ENCODE measurements at regions not wholly inside any gene's neighbourhood (a gene's known extent, or its start where the extent isn't known, plus 50 kb on each side); places are given as distances from the start of the nearest gene placed in this dataset.
"Not testable (repeated sequence)": the region's sequence is repeated elsewhere in the genome, so short reads cannot be mapped to it uniquely, and the experiment has no call there.

GRCh38 chr2:57698935-57699449 is 347.6 kb upstream of the VRK2 start:
- BruUV-seq (replicated peaks): no TSS peak
- Mint-ChIP-seq H3K9me3 (ENCODE audit: unreplicated experiment) (no peaks in the 10 kb centered on the region), H3K27ac (ENCODE audit: unreplicated experiment) (no peak overlapping the region), H3K4me1 (ENCODE audit: low read depth, unreplicated experiment) (peaks cover 16% of the 10 kb centered on the region), H3K27me3 (ENCODE audit: insufficient read depth, unreplicated experiment) (peaks cover under 1% of the 10 kb centered on the region), H3K36me3 (ENCODE audit: insufficient read depth, unreplicated experiment) (no peaks in the 10 kb centered on the region), H3K4me3 (ENCODE audit: unreplicated experiment) (no peak overlapping the region)
- no peak for TF ChIP-seq CTCF (IDR thresholded peaks at IDR 0.05; ENCODE audit: insufficient read depth in 1 of 2, low read depth in 1 of 2, low read length in 1 of 2, severe bottlenecking in 1 of 2, unreplicated experiment in 1 of 2)
- H3K4me3 ChIP-seq (ENCODE audit: low read depth, low read length): no peak overlapping the region
- no peaks in the 10 kb centered on the region for H3K36me3 ChIP-seq (ENCODE audit: control insufficient read depth, insufficient read depth, low read length)
- peaks cover 5% of the 10 kb centered on the region; the same call in 1 of the 2 replicates for H3K4me1 ChIP-seq
- CTCF ChIA-PET: no interaction called here
- no peaks in the 10 kb centered on the region for H3K9me3 ChIP-seq
- no peaks in the 10 kb centered on the region for H3K27me3 ChIP-seq (replicated peaks; ENCODE audit: control insufficient read depth, insufficient read depth, low read length)
- no peak for DNase-seq
- POLR2A ChIA-PET: no interaction called here
- intact Hi-C loops (cut with micrococcal nuclease; ENCODE audit: unreplicated experiment): no loop called here

DNA sequence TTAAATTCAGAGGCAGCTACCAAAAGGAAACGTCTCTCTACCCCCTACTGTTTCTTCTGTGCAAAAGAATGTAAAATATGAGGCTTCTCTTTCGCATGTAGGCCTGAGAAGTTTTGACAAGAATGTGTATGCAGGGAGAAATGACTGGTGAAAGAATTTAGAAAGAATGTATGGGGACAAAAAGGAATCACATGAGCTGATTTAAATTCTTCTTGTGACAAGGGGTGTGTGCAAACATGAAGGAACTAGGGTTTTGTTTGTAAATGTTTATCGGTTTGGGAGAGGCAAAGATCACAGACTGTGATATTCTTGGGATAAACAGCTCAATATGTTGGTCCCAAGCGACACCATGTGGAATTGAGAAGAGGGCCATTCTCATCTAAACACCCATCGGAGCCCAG is 345.2 kb upstream of the VRK2 start:
- no peaks in the 10 kb centered on the region for H3K9me3 Mint-ChIP-seq (ENCODE audit: unreplicated experiment)
- POLR2A ChIA-PET: no interaction called here
- no TSS peak for BruUV-seq (replicated peaks)
- no peaks in the 10 kb centered on the region for H3K27me3 ChIP-seq (replicated peaks; ENCODE audit: control insufficient read depth, insufficient read depth, low read length)
- TF ChIP-seq CTCF (IDR thresholded peaks at IDR 0.05; ENCODE audit: insufficient read depth in 1 of 2, low read depth in 1 of 2, low read length in 1 of 2, severe bottlenecking in 1 of 2, unreplicated experiment in 1 of 2): no peak
- no peak overlapping the region for H3K4me3 Mint-ChIP-seq (ENCODE audit: unreplicated experiment)
- peaks cover 16% of the 10 kb centered on the region for H3K4me1 Mint-ChIP-seq (ENCODE audit: low read depth, unreplicated experiment)
- peak in 1 of 2 experiments; percentile 25 for DNase-seq
- peaks cover 5% of the 10 kb centered on the region; the same call in 1 of the 2 replicates for H3K4me1 ChIP-seq
- no peaks in the 10 kb centered on the region for H3K36me3 Mint-ChIP-seq (ENCODE audit: insufficient read depth, unreplicated experiment)
- H3K27ac Mint-ChIP-seq (ENCODE audit: unreplicated experiment): peak overlapping the region; percentile 77
- no peak overlapping the region for H3K4me3 ChIP-seq (ENCODE audit: low read depth, low read length)
- no peaks in the 10 kb centered on the region for H3K9me3 ChIP-seq
- CTCF ChIA-PET: interaction anchor here (0.6 to 1.4 kb wide), 4 partner anchors 19 to 1624 kb away, joined by 3 to 8 read pairs (median 4); no protein-coding TSS in a partner anchor
- intact Hi-C loops (cut with micrococcal nuclease; ENCODE audit: unreplicated experiment): loop anchor here (1.0 kb wide), 2 partner anchors 152 to 172 kb away; no protein-coding TSS in a partner anchor
- H3K27me3 Mint-ChIP-seq (ENCODE audit: insufficient read depth, unreplicated experiment): no peaks in the 10 kb centered on the region
- H3K36me3 ChIP-seq (ENCODE audit: control insufficient read depth, insufficient read depth, low read length): no peaks in the 10 kb centered on the region

- Histone ChIP-seq H3K4me1 (peaks cover 5% of the 10 kb centered on the region; the same call in 1 of the 2 replicates), H3K4me3 (ENCODE audit: low read depth, low read length) (no peak overlapping the region), H3K27me3 (replicated peaks; ENCODE audit: control insufficient read depth, insufficient read depth, low read length) (no peaks in the 10 kb centered on the region), H3K36me3 (ENCODE audit: control insufficient read depth, insufficient read depth, low read length) (no peaks in the 10 kb centered on the region), H3K9me3 (no peaks in the 10 kb centered on the region)
- intact Hi-C loops (cut with micrococcal nuclease; ENCODE audit: unreplicated experiment): no loop called here
- ChIA-PET CTCF (no interaction called here), POLR2A (no interaction called here)
- Mint-ChIP-seq H3K27me3 (ENCODE audit: insufficient read depth, unreplicated experiment) (peaks cover 2% of the 10 kb centered on the region), H3K9me3 (ENCODE audit: unreplicated experiment) (no peaks in the 10 kb centered on the region), H3K36me3 (ENCODE audit: insufficient read depth, unreplicated experiment) (no peaks in the 10 kb centered on the region), H3K27ac (ENCODE audit: unreplicated experiment) (no peak overlapping the region), H3K4me3 (ENCODE audit: unreplicated experiment) (no peak overlapping the region), H3K4me1 (ENCODE audit: low read depth, unreplicated experiment) (peaks cover 16% of the 10 kb centered on the region)
- BruUV-seq (replicated peaks): no TSS peak
- TF ChIP-seq CTCF (IDR thresholded peaks at IDR 0.05; ENCODE audit: insufficient read depth in 1 of 2, low read depth in 1 of 2, low read length in 1 of 2, severe bottlenecking in 1 of 2, unreplicated experiment in 1 of 2): no peak
- DNase-seq: no peak
These were observed 343.2 kb upstream of the VRK2 start for GRCh38 chr2:57703407-57703806.

- intact Hi-C loops (cut with micrococcal nuclease; ENCODE audit: unreplicated experiment); H3K27me3 Mint-ChIP-seq (ENCODE audit: insufficient read depth, unreplicated experiment); H3K4me1 Mint-ChIP-seq (ENCODE audit: low read depth, unreplicated experiment); DNase-seq; H3K36me3 Mint-ChIP-seq (ENCODE audit: insufficient read depth, unreplicated experiment); H3K9me3 ChIP-seq; H3K27me3 ChIP-seq (replicated peaks; ENCODE audit: control insufficient read depth, insufficient read depth, low read length); H3K4me1 ChIP-seq; H3K9me3 Mint-ChIP-seq (ENCODE audit: unreplicated experiment); H3K4me3 ChIP-seq (ENCODE audit: low read depth, low read length); POLR2A ChIA-PET; H3K4me3 Mint-ChIP-seq (ENCODE audit: unreplicated experiment); H3K36me3 ChIP-seq (ENCODE audit: control insufficient read depth, insufficient read depth, low read length); BruUV-seq (replicated peaks); H3K27ac Mint-ChIP-seq (ENCODE audit: unreplicated experiment): not testable (repeated sequence)
- CTCF ChIA-PET: interaction anchor here (0.6 kb wide), 1 partner anchor 158 kb away, joined by 3 read pairs; no protein-coding TSS in a partner anchor
These were observed 338.8 kb upstream of the VRK2 start for GRCh38 chr2:57707794-57708193.

Data from Caco-2 (cell line).